Effector memory CD4-positive, alpha-beta T cell (primary cell): ENCODE measurements at regions not wholly inside any gene's neighbourhood (a gene's known extent, or its start where the extent isn't known, plus 50 kb on each side); places are given as distances from the start of the nearest gene placed in this dataset.
"Not testable (repeated sequence)": the region's sequence is repeated elsewhere in the genome, so short reads cannot be mapped to it uniquely, and the experiment has no call there.

ENCODE experiments used
- DNase-seq, 3 donors: peaks; one replicate each; pipeline ENCODE4 v3.0.0-alpha.2; 2020
- H3K27ac ChIP-seq: 2 replicates; pipeline ENCODE4 v1.7.0; 2013; ENCODE audit warnings: mild to moderate bottlenecking, low read length, moderate library complexity; ENCODE audit not compliant: insufficient read depth, poor library complexity, severe bottlenecking
- H3K27me3 ChIP-seq: replicated peaks from 2 replicates; pipeline ENCODE4 v1.7.0; 2013; ENCODE audit warnings: mild to moderate bottlenecking, low read length; ENCODE audit not compliant: insufficient read depth, control insufficient read depth, poor library complexity, severe bottlenecking
- H3K36me3 ChIP-seq: 2 replicates; pipeline ENCODE4 v1.7.0; 2013; ENCODE audit warnings: mild to moderate bottlenecking, low read length, moderate library complexity; ENCODE audit not compliant: control insufficient read depth, insufficient read depth
- H3K4me1 ChIP-seq: 2 replicates; pipeline ENCODE4 v1.7.0; 2013; ENCODE audit warnings: low read length, mild to moderate bottlenecking; ENCODE audit not compliant: control insufficient read depth, insufficient read depth, poor library complexity, severe bottlenecking
- H3K4me3 ChIP-seq: 2 replicates; pipeline ENCODE4 v1.7.0; 2013; ENCODE audit warnings: low read length, low read depth, mild to moderate bottlenecking; ENCODE audit not compliant: insufficient read depth, poor library complexity, severe bottlenecking
- H3K9me3 ChIP-seq: 2 replicates; pipeline ENCODE4 v1.7.0; 2013; ENCODE audit warnings: mild to moderate bottlenecking, low read length, moderate library complexity; ENCODE audit not compliant: control insufficient read depth

GRCh38 chr12:42012501-42012900, 132.2 kb downstream of the GXYLT1 start:
- H3K4me3 ChIP-seq, H3K9me3 ChIP-seq, H3K27ac ChIP-seq, H3K4me1 ChIP-seq, DNase-seq, H3K36me3 ChIP-seq, H3K27me3 ChIP-seq: not testable (repeated sequence)

GRCh38 chr12:42010715-42011114, 134.0 kb downstream of the GXYLT1 start:
- H3K9me3 ChIP-seq, result no peaks in the 10 kb centered on the region
- no peaks in the 10 kb centered on the region for H3K4me1 ChIP-seq
- no peaks in the 10 kb centered on the region for H3K27me3 ChIP-seq
- DNase-seq, result no peak
- H3K36me3 ChIP-seq, result no peaks in the 10 kb centered on the region
- H3K4me3 ChIP-seq, result no peak overlapping the region
- no peak overlapping the region for H3K27ac ChIP-seq

GRCh38 chr12:42010257-42010656, 134.4 kb downstream of the GXYLT1 start:
- no peak for DNase-seq
- H3K4me1 ChIP-seq, result no peaks in the 10 kb centered on the region
- no peak overlapping the region for H3K4me3 ChIP-seq
- H3K36me3 ChIP-seq, result no peaks in the 10 kb centered on the region
- H3K27ac ChIP-seq, result no peak overlapping the region
- no peaks in the 10 kb centered on the region for H3K27me3 ChIP-seq
- H3K9me3 ChIP-seq, result no peaks in the 10 kb centered on the region

GRCh38 chr12:42008996-42009395, 135.7 kb downstream of the GXYLT1 start:
- no peak overlapping the region for H3K4me3 ChIP-seq
- H3K9me3 ChIP-seq, result no peaks in the 10 kb centered on the region
- H3K27me3 ChIP-seq, result no peaks in the 10 kb centered on the region
- H3K4me1 ChIP-seq, result no peaks in the 10 kb centered on the region
- H3K36me3 ChIP-seq, result no peaks in the 10 kb centered on the region
- DNase-seq, result no peak
- no peak overlapping the region for H3K27ac ChIP-seq

- Histone ChIP-seq H3K27ac (no peak overlapping the region), H3K4me3 (no peak overlapping the region), H3K4me1 (no peaks in the 10 kb centered on the region), H3K36me3 (no peaks in the 10 kb centered on the region), H3K27me3 (no peaks in the 10 kb centered on the region), H3K9me3 (no peaks in the 10 kb centered on the region)
- DNase-seq, result no peak
These were observed 141.6 kb downstream of the GXYLT1 start for GRCh38 chr12:42003031-42003430.

GRCh38 chr12:42002563-42002962, 142.1 kb downstream of the GXYLT1 start:
- DNase-seq, result no peak
- no peaks in the 10 kb centered on the region for H3K27me3 ChIP-seq
- no peaks in the 10 kb centered on the region for H3K9me3 ChIP-seq
- H3K4me1 ChIP-seq, result no peaks in the 10 kb centered on the region
- H3K27ac ChIP-seq, result no peak overlapping the region
- H3K4me3 ChIP-seq, result no peak overlapping the region
- H3K36me3 ChIP-seq, result no peaks in the 10 kb centered on the region

GRCh38 chr12:41998436-41998835, 146.2 kb downstream of the GXYLT1 start:
- Histone ChIP-seq H3K9me3 (no peaks in the 10 kb centered on the region), H3K36me3 (no peaks in the 10 kb centered on the region), H3K4me3 (no peak overlapping the region), H3K27me3 (no peaks in the 10 kb centered on the region), H3K4me1 (no peaks in the 10 kb centered on the region), H3K27ac (no peak overlapping the region)
- DNase-seq, result no peak

GRCh38 chr12:41993283-41993682, 151.4 kb downstream of the GXYLT1 start:
- H3K36me3 ChIP-seq, result no peaks in the 10 kb centered on the region
- no peaks in the 10 kb centered on the region for H3K9me3 ChIP-seq
- H3K4me1 ChIP-seq, result no peaks in the 10 kb centered on the region
- no peak for DNase-seq
- H3K27ac ChIP-seq, result no peak overlapping the region
- no peaks in the 10 kb centered on the region for H3K27me3 ChIP-seq
- no peak overlapping the region for H3K4me3 ChIP-seq

- H3K27me3 ChIP-seq, result no peaks in the 10 kb centered on the region
- no peak overlapping the region for H3K4me3 ChIP-seq
- DNase-seq, result no peak
- H3K4me1 ChIP-seq, result no peaks in the 10 kb centered on the region
- H3K9me3 ChIP-seq, result no peaks in the 10 kb centered on the region
- no peak overlapping the region for H3K27ac ChIP-seq
- no peaks in the 10 kb centered on the region for H3K36me3 ChIP-seq
These were observed 151.9 kb downstream of the GXYLT1 start for GRCh38 chr12:41992692-41993215.

GRCh38 chr12:41992022-41992421, 152.7 kb downstream of the GXYLT1 start:
- Histone ChIP-seq H3K27ac (no peak overlapping the region), H3K36me3 (no peaks in the 10 kb centered on the region), H3K27me3 (no peaks in the 10 kb centered on the region), H3K4me3 (no peak overlapping the region), H3K9me3 (no peaks in the 10 kb centered on the region), H3K4me1 (no peaks in the 10 kb centered on the region)
- DNase-seq, result no peak

GRCh38 chr12:41988715-41989114, 156.0 kb downstream of the GXYLT1 start:
- H3K4me3 ChIP-seq, result no peak overlapping the region
- no peaks in the 10 kb centered on the region for H3K27me3 ChIP-seq
- H3K9me3 ChIP-seq, result no peaks in the 10 kb centered on the region
- no peaks in the 10 kb centered on the region for H3K4me1 ChIP-seq
- DNase-seq, result no peak
- H3K27ac ChIP-seq, result no peak overlapping the region
- no peaks in the 10 kb centered on the region for H3K36me3 ChIP-seq
